NCI-H526 treated with DMSO at 0.1 percent for 48 hours (cell line): ENCODE measurements at regions not wholly inside any gene's neighbourhood (a gene's known extent, or its start where the extent isn't known, plus 50 kb on each side); places are given as distances from the start of the nearest gene placed in this dataset.
A peak's percentile ranks its signal among the peaks of the same experiment; 100 is the strongest.
"Not testable (repeated sequence)": the region's sequence is repeated elsewhere in the genome, so short reads cannot be mapped to it uniquely, and the experiment has no call there.

Experiments
- DNase-seq: peaks from one replicate; lab custom pipeline; 2025; lab: John Stamatoyannopoulos, UW

DNA sequence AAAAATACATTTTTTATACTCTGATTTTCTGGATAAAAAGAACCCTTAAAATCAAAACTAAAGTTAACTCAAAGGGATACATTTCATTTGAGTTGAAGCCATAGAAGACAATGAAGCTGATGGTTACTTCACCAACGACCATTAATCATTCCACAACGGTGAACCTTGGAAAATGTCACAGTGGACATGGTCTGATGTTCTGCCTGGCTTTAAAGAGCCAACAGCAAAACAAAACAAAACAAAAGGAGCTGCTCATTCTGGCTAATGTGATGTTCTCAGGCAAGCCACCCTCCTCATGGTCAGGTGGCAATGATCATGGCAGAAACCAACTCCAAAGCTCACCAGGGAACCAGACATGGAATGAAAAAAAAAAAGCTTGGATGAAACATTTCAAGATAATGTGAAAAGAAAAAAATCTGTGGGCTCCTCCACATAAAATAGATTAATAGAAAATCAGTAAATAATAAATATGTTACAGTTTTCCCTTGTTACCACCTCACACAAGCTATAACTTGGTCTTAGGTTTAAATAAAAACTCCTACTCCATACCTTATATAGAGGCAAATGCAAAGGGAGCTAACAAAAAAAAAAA lies 90.1 kb upstream of the SERTAD2 start:
- no peak for DNase-seq

DNA sequence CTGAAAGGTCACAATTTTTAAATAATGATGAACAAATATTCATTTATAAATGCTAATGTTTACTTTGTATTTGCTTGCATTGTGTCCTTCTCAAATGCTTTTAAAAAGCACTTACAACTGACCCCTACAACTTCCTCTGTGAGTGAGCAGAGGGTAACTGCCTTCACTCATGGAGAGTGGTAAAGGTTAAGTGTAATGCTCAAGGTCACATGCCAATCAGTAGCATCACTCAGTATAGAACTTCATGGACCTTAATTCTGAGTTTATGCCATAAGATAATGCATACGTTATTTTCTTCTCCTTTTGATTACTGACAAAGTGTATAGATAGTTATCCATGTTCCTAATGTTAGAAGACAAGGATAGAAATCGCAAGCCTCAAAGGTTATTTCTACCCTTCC lies 91.8 kb upstream of the SERTAD2 start:
- DNase-seq: no peak

DNA sequence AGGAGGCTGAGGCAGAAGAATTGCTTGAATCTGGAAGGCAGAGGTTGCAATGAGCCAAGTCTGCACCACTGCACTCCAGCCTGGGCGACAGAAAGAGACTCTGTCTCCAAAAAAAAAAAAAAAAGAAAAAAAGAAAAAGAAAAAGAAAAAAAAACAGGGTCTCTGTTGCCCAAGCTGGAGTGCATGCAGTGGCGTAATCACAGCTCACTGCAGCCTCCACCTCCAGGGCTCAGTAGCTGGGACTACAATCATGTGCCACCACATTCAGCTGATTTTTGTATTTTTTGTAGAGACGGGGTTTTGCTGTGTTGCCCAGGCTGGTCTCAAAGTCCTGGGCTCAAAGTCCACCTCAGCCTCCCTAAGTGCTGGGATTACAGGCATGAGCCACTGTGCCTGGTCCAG lies 94.0 kb upstream of the SERTAD2 start:
- not testable (repeated sequence) for DNase-seq

DNA sequence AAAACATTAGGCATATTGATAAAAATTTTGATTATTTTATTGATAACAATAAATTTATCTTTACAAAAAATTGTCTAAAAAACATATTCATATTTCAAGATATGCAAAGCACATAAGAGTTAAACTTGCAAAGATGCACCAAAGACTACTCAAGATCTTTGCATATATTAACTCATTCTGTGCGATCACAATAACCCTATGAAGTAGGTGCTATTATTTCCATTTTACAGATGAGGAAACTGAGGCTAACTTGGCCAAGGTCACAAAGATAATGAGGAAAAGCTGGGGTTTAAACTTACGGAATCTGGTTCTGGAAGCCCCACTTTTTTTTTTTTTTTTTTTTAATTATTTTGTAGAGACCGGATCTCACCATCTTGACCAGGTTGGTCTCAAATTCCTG lies 94.4 kb upstream of the SERTAD2 start:
- no peak for DNase-seq

DNA sequence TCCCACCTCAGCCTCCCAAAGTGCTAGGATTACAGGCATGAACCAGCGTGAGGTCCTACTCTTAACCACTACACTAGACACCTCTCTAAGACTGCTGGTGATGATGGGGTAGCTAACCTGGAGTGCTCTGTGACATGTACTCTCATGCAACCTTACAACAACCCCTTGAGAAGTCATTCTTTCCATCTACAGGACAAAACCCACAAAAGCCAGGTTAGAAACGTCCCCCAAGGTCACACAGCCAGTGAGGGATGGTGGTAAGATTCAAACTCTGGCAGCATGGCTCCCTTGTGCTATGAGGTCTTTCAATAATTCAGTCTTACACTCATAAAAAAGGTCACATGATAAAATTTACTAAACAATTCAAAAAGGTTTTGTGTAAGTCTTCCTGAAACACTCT lies 94.8 kb upstream of the SERTAD2 start:
- DNase-seq: no peak

DNA sequence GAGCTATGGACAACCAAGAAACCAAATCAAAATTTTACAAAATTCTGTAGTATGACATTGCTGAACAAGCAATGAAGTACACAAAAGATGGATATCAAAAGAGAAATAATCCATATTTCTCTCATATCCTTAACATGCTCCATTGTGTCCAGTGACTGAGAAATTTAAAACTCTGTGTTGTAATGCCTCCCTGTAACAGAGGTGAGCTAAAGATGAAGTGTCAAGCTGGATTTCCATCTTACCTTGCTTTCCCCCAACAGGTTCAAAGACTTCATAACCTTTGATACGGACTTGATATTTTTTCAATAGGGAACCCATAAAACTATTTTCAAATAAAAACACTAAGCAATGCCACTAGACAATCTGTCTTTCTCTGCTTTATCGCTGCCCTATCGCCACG lies 95.7 kb upstream of the SERTAD2 start:
- DNase-seq: no peak

DNA sequence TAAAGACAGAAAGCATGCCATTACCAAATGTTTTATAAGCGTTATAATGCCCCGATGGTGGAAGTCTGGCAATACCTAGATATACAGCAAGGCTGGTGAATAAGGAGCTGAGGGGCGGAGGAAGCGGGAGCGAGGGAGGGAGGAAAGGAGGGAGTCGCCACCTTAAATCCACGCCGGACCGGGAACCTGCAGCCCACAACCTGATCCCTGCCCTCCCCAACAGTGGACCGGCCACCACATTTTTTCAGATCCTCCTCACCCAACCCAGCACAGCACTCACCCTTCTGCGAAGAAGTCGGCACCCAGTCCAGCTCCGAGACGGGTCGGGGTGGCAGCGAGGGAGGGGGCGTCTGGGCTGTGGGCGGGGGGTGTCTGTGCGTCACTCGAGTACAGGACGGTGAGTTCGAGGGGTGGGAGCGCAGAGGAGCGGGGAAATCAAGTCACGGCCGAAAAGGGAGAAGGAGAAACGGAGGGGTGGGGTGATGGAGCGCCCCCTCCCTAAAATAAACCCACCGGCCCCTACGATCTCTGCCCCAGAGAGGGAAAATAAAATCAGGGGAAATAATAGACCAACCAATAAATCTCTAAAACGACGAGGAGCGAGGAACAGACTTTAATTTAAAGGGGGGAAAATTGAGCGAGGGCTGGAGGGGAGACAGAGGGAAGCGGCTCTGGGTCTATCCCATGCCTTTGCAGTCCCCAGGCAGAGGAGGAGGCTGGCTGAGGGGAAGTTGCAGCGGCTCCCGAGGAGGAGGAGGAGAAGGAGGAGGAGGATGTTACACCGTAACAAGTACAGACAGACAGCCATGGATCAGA lies 96.5 kb upstream of the SERTAD2 start:
- DNase-seq: no peak

DNA sequence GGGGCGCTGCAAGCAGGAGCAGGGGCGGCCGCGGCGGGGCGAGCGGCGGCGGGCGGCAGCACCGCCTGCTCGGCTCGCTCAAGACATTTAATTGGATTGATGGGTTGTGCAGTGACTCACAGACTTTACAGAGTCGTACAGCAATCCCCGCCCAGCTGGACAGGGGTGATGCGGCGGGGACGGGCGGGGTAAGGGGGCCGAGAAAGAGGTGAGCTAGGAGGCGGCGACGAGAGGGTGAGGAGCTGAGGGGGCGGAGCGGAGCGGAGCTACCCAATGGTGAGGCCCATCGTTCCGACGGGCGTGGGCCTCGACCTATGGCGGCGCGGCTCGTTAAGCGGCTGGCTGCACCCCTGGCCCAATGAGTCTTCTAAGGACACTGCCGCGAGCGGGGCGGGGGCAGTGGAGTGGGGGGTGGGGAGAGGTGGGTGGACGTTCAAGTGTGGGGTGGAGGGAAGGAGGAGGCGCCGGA lies 97.1 kb upstream of the SERTAD2 start:
- peak; percentile 97 for DNase-seq

DNA sequence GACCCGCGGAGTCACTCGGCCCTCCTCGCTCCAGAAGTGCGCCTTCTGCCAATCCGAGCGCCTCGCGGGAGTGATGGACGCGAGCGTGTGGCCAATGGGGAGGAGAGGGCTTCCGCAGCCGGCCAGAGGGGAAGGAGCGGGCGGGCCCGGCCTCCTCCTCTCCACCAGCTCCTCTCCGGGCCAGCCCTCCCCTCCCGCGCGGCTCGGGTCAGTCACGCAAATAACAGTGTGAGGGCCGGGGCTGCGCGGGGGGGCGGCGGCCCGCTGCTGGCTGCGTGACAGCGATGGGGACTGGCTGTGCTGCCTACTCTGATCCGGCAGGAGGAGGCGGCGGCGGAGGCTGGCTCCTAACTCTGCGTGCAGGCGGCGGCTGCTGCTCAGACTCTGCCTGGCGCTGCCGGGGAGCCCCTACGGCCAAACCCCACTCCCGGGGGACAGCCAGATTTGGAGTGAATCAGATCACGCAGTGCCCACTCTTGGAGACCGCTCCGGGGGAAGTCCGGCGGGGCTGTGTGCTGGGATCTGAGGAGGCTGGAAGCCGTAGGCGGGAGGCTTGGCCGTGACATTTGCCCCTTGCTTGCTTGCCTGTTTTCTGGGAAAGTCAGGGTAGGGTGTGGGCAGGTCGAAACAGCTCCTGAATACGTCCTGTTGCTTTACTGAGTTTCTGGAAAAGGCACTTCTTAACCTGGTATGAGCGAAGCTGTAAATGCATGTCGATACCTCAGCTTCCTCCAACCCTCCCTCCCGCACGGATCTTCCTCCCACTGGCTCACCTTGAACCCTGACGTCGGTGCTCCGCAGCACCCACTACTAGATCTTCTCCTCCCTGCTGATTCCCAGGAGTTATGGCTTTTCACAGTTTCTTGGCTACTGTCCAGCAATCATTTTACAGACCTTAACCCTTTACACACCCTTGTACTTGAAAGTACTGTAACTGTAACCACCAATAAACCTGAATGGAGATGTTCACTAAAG lies 97.9 kb upstream of the SERTAD2 start:
- peak; percentile 55 for DNase-seq

DNA sequence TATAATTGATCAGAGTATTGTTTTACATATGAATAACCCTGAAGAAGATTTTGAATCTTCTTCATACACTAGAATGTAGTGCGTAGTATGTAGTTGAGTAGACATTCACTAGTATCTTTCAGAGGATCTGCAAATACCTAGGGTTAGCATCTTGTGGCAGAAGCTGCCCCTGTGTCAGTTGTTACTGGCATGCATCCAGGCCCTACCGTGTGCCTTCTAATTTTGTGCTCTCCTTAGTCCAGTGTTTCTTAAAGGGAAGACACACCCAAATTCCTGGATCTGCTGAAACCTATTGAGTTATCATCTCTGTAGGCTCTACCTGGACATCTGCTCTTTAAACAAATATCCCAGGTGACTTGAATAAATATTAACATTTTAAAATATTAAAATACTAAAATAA lies 99.7 kb upstream of the SERTAD2 start:
- DNase-seq: no peak

DNA sequence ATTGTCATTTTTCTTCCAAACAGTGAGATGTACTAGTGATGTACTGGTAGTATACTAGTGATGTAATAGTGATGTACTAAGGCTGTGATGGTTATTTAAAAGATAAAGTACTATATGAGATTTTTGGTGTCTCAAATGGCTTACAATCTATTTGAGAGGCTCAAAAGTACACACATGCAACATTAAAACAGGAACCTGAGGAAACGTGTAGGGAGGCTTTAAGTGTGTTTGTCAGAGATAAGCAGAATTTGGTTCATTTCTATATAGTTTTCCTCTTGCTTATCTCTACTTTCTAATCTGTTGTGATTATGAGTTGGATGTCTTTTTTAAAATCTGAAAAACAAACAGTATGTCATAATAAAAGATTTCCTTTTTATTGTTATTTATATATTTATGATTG lies 100.9 kb upstream of the SERTAD2 start:
- DNase-seq: no peak

DNA sequence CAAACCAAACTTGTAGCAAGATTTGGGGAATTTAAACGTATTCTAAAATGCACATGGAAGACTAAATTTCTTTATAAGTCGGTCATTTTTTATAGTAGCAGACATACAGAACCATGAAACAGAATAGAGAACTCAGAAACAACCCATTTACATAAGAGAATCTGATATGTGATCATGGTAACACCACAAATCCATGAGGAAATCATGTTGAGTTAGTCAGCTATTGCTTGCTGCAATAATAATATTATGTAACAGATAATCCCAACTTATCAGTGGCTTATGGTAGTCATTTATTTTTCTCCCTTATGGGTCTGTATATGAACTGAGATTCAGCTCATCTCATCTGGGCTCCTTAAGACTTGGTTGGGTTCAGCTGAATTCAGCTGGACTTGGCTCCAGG lies 103.4 kb upstream of the SERTAD2 start:
- no peak for DNase-seq

DNA sequence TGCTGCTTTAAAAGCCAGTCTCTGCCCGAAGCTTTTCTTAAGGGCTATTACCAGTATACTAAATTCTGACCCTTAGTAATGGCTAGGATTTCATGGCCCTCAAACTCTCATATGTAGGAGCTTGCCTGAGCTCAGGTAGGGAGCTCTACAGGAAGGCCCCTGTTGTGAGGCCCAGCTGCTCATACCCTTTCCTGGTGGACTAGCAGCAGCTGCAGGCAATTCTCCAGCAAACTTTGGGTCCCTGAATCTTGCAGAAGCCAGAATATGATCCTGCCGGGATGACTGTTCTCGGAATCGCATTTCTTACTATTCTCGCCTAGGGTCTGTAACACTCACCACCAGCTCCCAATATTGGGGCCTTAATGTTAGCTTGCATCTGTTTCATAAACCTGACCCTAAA lies 106.4 kb upstream of the SERTAD2 start:
- no peak for DNase-seq

DNA sequence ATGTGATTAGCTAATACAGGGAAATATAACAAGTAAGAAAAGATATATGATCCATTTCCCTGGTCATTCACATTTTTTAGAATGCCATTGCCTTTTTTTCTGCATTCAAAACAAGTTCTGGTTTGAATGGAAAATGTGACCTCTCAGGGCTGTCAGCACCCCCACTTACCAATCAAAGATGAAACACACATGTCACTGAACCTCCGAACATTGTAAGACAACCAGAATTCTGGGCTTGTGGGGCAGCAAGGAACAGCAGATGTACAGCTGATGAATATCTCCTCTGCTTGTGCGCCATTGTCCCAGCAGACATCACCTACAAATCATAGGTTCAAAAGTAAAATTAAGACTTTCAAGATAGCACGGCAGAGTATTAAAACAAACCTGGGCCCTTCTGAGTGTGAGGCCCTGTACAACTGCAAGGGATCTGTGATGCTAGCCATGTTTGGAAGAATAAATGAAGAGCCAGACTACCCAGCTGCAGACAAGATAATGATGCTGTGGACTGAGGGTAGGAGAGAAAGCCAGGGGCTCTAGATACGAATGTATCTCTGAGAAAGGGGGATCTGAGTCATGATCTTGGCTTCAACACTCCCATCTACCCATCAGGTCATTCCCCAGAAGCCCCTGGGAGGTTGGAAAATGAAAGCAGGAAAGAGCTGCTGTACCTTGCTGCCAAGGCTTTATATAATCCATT lies 108.7 kb upstream of the SERTAD2 start:
- no peak for DNase-seq

DNA sequence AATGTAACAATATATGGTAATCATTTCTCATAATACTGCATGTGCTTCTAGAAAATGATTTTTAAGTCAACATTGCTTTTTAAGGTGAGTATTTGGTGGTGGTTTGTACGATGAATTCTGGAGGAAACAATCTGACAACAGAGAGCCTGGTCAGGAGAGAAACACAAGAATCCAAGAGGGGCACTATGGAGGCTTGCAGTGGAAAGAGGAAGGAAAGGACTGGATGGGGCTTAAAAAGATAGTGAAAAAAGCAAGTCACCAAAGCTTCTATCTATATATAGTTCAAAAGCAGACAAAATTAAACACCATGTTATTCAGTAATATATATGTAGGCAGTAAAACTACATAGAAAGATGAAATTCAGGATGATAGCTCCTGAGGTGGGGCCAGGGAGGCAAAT lies 109.4 kb upstream of the SERTAD2 start:
- no peak for DNase-seq

DNA sequence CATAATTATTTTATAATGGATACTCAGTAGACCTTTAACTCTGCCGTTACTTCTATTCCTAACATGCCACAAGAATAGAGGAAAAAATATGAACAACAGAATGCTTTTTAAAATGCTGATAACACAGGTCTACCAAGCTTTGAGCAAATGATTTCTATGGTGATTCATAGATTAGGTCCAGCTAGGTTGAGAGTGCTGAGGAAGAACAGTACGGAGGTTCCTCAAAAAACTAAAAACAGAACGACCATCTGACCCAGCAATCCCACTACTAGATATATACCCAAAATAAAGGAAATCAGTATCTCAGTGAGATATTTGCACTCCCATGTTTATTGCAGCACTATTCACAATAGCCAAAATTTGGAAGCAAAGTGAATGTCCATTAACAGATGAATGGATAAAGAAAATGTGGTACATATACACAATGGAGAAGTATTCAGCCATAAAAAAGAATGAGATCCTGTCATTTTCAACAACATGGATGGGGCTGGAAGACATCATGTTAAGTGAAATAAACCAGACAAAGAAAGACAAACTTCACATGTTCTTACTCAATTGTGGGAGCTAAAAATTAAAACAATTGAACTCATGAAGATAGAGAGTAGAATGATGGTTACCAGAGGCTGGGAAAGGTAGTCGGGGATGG lies 111.6 kb upstream of the SERTAD2 start:
- no peak for DNase-seq

DNA sequence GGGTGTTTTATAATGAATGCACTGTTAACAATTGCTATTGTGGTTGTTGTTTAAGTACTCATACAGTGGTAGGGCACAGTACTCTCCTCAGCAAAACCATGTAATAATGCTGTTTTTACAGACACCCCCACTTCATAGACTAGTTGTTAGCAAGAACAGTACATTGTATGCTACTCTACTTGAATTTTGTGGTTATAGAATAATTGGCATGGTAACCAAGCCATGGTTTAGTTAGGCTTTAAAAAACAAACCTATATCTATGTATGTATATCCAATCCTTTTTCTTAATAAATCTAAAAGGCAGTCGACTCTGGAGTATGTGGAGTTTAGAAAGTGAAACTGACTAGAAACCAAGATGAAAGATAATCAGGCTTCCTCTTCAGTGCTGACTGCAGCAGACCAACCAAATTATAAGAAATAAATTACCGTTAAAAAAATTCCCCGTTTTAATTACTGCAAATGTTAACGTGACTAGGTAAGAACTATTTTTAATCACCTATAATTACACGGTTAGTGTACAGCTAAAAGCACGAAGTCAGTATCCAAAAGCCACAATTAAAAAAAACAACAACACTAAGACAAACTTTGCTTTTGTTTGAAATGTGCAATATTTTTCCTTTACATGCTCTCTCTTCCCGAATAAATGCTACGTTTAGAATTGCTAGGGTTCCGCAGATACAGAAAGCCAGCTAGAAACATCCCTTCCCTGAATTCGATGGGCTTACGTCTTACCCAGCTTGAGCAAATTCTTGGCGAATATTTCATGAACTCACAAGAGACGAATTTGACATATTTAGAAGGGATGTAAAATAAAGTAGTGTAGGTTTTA lies 113.3 kb upstream of the SERTAD2 start:
- DNase-seq: no peak

DNA sequence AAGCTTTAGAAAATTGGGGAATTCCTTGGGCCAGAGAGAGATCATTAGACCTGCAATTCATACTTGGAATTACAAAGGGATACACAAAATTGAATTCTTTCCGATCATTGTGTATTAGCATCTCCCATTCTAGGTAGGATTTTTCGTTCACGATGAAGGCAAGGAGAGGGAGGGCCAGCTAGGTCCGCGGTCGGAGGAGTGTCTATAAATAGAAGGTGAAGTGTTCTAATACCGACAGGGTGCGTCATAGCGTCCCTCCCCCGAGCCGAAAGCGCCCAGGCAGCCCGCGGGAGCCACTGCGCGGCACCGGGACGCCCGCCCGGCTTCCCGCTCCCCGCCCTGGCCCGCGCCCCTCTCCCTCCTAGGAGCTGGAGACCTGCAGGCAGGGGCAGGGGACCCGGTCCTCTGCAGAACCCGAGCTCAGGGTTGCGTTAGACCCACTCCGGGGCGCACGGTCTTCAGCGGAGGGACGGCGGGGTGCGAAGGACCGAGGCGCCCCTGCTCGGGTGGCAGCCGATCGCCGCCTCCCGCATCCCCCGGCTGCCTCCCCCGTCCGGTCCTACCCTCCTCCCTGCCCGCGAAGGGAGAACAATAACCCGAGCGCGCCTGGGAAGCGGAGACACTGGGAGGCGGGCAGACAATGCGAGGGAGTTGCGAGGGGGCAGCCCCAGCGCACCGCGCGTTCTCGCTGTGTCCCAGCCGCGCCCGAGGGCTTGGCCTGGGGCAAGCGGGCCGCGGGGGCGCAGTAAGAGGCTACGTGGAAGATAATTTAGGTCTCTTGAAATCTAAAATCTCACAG lies 114.2 kb upstream of the SERTAD2 start:
- peak; percentile 80 for DNase-seq

DNA sequence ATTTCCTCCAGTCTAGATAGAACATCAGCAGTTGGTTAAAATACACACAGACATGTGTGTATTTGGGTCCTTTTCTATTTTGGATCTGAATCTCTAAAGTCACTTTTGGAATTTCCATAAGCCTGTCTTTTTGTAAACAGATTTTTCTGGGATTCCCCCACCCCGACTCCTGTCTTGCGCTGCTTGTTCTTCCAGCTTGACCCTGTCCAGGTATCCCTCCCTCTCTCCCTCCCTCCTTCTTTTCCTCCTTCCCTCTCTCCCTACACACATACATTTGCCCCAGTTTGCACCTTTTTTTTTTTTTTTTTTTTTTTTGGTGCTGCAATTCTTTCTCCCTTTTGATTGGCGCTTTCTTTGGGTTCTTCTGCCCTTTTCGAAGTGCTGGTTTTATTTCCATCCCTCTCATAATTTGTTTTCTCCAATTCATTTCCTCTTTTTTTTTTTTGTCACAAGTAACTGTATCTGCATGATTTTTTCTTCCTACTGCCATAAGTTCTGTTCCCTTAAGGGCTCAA lies 114.8 kb upstream of the SERTAD2 start:
- DNase-seq: no peak
